ENCODE measurements at regions not wholly inside any gene's neighbourhood (a gene's known extent, or its start where the extent isn't known, plus 50 kb on each side); places are given as distances from the start of the nearest gene placed in this dataset.
"Not testable (repeated sequence)": the region's sequence is repeated elsewhere in the genome, so short reads cannot be mapped to it uniquely, and the experiment has no call there.

- DNase-seq (ENCODE audit: low spot score) = no peak
- H3K4me1 ChIP-seq (ENCODE audit: insufficient read depth) = no peaks in the 10 kb centered on the region
- H3K27me3 ChIP-seq = no peaks in the 10 kb centered on the region
- no peaks in the 10 kb centered on the region for H3K36me3 ChIP-seq (replicated peaks; ENCODE audit: insufficient read depth, low read depth)
- WGBS (ENCODE audit: low lambda C conversion rate, missing lambda C conversion rate) = 91% methylated on average over 5 of the region's 5 CpGs
- no peak overlapping the region for H3K27ac ChIP-seq
- H2AFZ ChIP-seq = no peak overlapping the region
- no peaks in the 10 kb centered on the region for H3K9me3 ChIP-seq (ENCODE audit: low read depth)
- TF ChIP-seq, protein P1, sequence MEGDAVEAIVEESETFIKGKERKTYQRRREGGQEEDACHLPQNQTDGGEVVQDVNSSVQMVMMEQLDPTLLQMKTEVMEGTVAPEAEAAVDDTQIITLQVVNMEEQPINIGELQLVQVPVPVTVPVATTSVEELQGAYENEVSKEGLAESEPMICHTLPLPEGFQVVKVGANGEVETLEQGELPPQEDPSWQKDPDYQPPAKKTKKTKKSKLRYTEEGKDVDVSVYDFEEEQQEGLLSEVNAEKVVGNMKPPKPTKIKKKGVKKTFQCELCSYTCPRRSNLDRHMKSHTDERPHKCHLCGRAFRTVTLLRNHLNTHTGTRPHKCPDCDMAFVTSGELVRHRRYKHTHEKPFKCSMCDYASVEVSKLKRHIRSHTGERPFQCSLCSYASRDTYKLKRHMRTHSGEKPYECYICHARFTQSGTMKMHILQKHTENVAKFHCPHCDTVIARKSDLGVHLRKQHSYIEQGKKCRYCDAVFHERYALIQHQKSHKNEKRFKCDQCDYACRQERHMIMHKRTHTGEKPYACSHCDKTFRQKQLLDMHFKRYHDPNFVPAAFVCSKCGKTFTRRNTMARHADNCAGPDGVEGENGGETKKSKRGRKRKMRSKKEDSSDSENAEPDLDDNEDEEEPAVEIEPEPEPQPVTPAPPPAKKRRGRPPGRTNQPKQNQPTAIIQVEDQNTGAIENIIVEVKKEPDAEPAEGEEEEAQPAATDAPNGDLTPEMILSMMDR (IDR thresholded peaks at IDR 0.05; ENCODE audit: poor library complexity) = no peak
- TF ChIP-seq EZH2phosphoT487 (IDR thresholded peaks at IDR 0.05; ENCODE audit: low read depth, severe bottlenecking, unreplicated experiment) = no peak
- no peak for TF ChIP-seq EZH2 (IDR thresholded peaks at IDR 0.05; ENCODE audit: borderline replicate concordance)
- H3K4me3 ChIP-seq = no peak overlapping the region
- no peaks in the 10 kb centered on the region for H4K20me1 ChIP-seq (ENCODE audit: insufficient read depth, poor library complexity, severe bottlenecking)
- no peaks in the 10 kb centered on the region for H3K9me2 ChIP-seq (replicated peaks; ENCODE audit: insufficient read depth)
- H3K79me2 ChIP-seq = no peaks in the 10 kb centered on the region
- H3K4me2 ChIP-seq = no peak overlapping the region
Measured at GRCh38 chr2:82959727-82960126, 1499.4 kb downstream of the SUCLG1 start.

DNA sequence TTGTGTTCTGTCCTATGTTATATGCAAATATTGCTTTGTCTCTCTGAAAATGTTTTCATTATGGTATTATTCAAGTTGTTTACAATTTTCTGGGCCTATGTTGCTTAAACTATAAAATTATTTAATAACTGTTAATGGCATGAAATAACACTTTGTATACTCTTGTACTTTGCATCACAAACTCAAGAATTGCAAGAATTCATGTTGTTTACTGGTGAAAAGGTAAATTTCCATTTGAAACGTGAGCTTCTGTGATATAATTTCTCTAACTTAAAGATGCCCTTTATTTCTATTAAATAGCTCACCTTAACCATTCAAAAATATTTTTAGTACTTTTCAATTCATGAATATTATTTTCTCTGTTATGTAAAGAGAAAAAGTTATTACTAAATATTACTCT lies 1504.2 kb downstream of the SUCLG1 start:
- Histone ChIP-seq H4K20me1 (ENCODE audit: insufficient read depth, poor library complexity, severe bottlenecking) (no peaks in the 10 kb centered on the region), H3K9me2 (replicated peaks; ENCODE audit: insufficient read depth) (no peaks in the 10 kb centered on the region), H3K4me2 (no peak overlapping the region), H3K4me3 (no peak overlapping the region), H3K9me3 (ENCODE audit: low read depth) (no peaks in the 10 kb centered on the region), H3K27me3 (no peaks in the 10 kb centered on the region), H2AFZ (no peak overlapping the region), H3K27ac (no peak overlapping the region), H3K4me1 (ENCODE audit: insufficient read depth) (no peaks in the 10 kb centered on the region), H3K79me2 (no peaks in the 10 kb centered on the region), H3K36me3 (replicated peaks; ENCODE audit: insufficient read depth, low read depth) (no peaks in the 10 kb centered on the region)
- TF ChIP-seq EZH2phosphoT487 (IDR thresholded peaks at IDR 0.05; ENCODE audit: low read depth, severe bottlenecking, unreplicated experiment) (no peak), EZH2 (IDR thresholded peaks at IDR 0.05; ENCODE audit: borderline replicate concordance) (no peak)
- TF ChIP-seq, protein P1 (IDR thresholded peaks at IDR 0.05; ENCODE audit: poor library complexity) = no peak
- 67% methylated on average over 1 of the region's 1 CpG for WGBS (ENCODE audit: low lambda C conversion rate, missing lambda C conversion rate)
- no peak for DNase-seq (ENCODE audit: low spot score)

DNA sequence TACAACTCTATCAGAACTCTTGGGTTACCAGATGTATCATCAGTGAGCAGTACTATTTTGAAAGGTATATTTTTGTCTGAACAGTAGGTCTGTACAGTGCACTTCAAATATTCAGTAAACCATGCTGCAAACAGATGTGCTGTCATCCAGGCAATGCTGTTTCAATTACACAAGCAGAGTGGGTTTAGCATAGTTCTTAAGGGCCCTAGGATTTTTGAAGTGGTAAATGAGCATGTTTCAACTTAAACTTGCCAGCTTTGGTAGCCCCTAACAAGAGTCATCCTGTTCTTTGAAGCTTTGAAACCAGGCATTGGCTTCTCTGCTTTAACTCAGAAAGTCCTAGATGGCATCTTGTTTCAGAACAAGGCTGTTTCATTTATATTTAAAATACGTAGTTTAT lies 1519.9 kb downstream of the SUCLG1 start:
- Histone ChIP-seq H4K20me1 (ENCODE audit: insufficient read depth, poor library complexity, severe bottlenecking) (no peaks in the 10 kb centered on the region), H2AFZ (no peak overlapping the region), H3K4me1 (ENCODE audit: insufficient read depth) (no peaks in the 10 kb centered on the region), H3K79me2 (no peaks in the 10 kb centered on the region), H3K9me2 (replicated peaks; ENCODE audit: insufficient read depth) (no peaks in the 10 kb centered on the region), H3K36me3 (replicated peaks; ENCODE audit: insufficient read depth, low read depth) (no peaks in the 10 kb centered on the region), H3K4me3 (no peak overlapping the region), H3K4me2 (no peak overlapping the region), H3K27ac (no peak overlapping the region), H3K27me3 (no peaks in the 10 kb centered on the region), H3K9me3 (ENCODE audit: low read depth) (no peaks in the 10 kb centered on the region)
- no peak for TF ChIP-seq EZH2phosphoT487 (IDR thresholded peaks at IDR 0.05; ENCODE audit: low read depth, severe bottlenecking, unreplicated experiment)
- no peak for TF ChIP-seq EZH2 (IDR thresholded peaks at IDR 0.05; ENCODE audit: borderline replicate concordance)
- TF ChIP-seq, protein P1 (IDR thresholded peaks at IDR 0.05; ENCODE audit: poor library complexity) = no peak
- DNase-seq (ENCODE audit: low spot score) = no peak
- WGBS (ENCODE audit: low lambda C conversion rate, missing lambda C conversion rate) = 96% methylated on average over 1 of the region's 1 CpG

- H3K4me2 ChIP-seq; H3K9me3 ChIP-seq (ENCODE audit: low read depth); H3K27me3 ChIP-seq; H3K79me2 ChIP-seq; H3K36me3 ChIP-seq (replicated peaks; ENCODE audit: insufficient read depth, low read depth); H3K4me1 ChIP-seq (ENCODE audit: insufficient read depth); H3K9me2 ChIP-seq (replicated peaks; ENCODE audit: insufficient read depth); DNase-seq (ENCODE audit: low spot score); H4K20me1 ChIP-seq (ENCODE audit: insufficient read depth, poor library complexity, severe bottlenecking); H3K4me3 ChIP-seq; H3K27ac ChIP-seq; H2AFZ ChIP-seq: not testable (repeated sequence)
- WGBS (ENCODE audit: low lambda C conversion rate, missing lambda C conversion rate) = over 99% methylated on average over 21 of the region's 40 CpGs
Measured at GRCh38 chr2:82938321-82938845, 1520.7 kb downstream of the SUCLG1 start.
